ENCODE measurements at regions not wholly inside any gene's neighbourhood (a gene's known extent, or its start where the extent isn't known, plus 50 kb on each side); places are given as distances from the start of the nearest gene placed in this dataset.

DNA sequence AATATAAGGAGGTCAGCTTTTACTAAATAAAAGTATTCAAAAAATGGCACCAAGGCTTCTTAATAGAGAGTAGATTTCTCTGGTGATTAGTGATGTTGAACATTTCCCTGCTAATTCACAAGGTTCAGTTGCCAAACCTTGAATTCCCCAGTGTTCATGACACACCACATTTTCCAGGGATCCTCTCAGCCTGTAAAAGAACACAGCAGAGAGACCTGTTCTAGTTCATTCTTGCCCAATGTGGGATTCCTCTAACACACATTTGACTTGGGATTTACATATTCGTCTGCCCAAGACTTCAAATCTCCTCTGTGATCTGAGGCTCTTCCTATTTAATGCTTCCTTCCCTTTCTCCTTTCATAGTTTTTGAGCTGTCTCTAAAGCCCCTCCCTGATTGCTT, 273.2 kb upstream of the CDH9 start:
- TF ChIP-seq POLR2A (IDR thresholded peaks at IDR 0.05) (no peak), EP300 (IDR thresholded peaks at IDR 0.05) (no peak), POLR2AphosphoS5 (IDR thresholded peaks at IDR 0.05) (no peak)
- TF ChIP-seq, protein P1, sequence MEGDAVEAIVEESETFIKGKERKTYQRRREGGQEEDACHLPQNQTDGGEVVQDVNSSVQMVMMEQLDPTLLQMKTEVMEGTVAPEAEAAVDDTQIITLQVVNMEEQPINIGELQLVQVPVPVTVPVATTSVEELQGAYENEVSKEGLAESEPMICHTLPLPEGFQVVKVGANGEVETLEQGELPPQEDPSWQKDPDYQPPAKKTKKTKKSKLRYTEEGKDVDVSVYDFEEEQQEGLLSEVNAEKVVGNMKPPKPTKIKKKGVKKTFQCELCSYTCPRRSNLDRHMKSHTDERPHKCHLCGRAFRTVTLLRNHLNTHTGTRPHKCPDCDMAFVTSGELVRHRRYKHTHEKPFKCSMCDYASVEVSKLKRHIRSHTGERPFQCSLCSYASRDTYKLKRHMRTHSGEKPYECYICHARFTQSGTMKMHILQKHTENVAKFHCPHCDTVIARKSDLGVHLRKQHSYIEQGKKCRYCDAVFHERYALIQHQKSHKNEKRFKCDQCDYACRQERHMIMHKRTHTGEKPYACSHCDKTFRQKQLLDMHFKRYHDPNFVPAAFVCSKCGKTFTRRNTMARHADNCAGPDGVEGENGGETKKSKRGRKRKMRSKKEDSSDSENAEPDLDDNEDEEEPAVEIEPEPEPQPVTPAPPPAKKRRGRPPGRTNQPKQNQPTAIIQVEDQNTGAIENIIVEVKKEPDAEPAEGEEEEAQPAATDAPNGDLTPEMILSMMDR (IDR thresholded peaks at IDR 0.05): no peak
